Activated naive CD4-positive, alpha-beta T cell treated with anti-CD3 and anti-CD28 coated beads, Interleukin-2, amount 10 ng/mL, durations not matched to agents 7 days and 5 days (primary cell): ENCODE measurements at regions not wholly inside any gene's neighbourhood (a gene's known extent, or its start where the extent isn't known, plus 50 kb on each side); places are given as distances from the start of the nearest gene placed in this dataset.
"Not testable (repeated sequence)": the region's sequence is repeated elsewhere in the genome, so short reads cannot be mapped to it uniquely, and the experiment has no call there.

Source experiments
- CTCF ChIA-PET: fragments of 350-600 bp; sonication (Branson Sonifier 250); formaldehyde crosslinking; loops from one replicate; lab custom pipeline; 2021; ENCODE audit warnings: antibody characterized with exemption; lab: Charles Lee
- DNase-seq: peaks from one replicate; pipeline ENCODE4 v3.0.0-alpha.2; 2020
- H3K27ac Mint-ChIP-seq: one replicate; pipeline ENCODE4 v1.8.0; 2021; ENCODE audit warnings: mild to moderate bottlenecking, moderate library complexity, mixed read lengths
- H3K27me3 Mint-ChIP-seq: one replicate; pipeline ENCODE4 v1.8.0; 2021; ENCODE audit warnings: mild to moderate bottlenecking, mixed read lengths
- H3K36me3 Mint-ChIP-seq: one replicate; pipeline ENCODE4 v1.8.0; 2021; ENCODE audit warnings: mixed read lengths
- H3K4me1 Mint-ChIP-seq: one replicate; pipeline ENCODE4 v1.8.0; 2021; ENCODE audit warnings: mixed read lengths
- H3K4me3 Mint-ChIP-seq: one replicate; pipeline ENCODE4 v1.8.0; 2021; ENCODE audit warnings: mild to moderate bottlenecking, moderate library complexity, mixed read lengths
- H3K9me3 Mint-ChIP-seq: one replicate; pipeline ENCODE4 v1.8.0; 2021; ENCODE audit warnings: mixed read lengths

- CTCF ChIA-PET = no interaction called here
- H3K4me1 Mint-ChIP-seq = no peaks in the 10 kb centered on the region
- DNase-seq = no peak
- no peaks in the 10 kb centered on the region for H3K9me3 Mint-ChIP-seq
- no peaks in the 10 kb centered on the region for H3K27me3 Mint-ChIP-seq
- no peak overlapping the region for H3K27ac Mint-ChIP-seq
- no peak overlapping the region for H3K4me3 Mint-ChIP-seq
- H3K36me3 Mint-ChIP-seq = no peaks in the 10 kb centered on the region
These were observed 56.8 kb upstream of the WDR11 start for GRCh38 chr10:120794390-120794789.

GRCh38 chr10:120798276-120798675 is 52.9 kb upstream of the WDR11 start:
- H3K4me1 Mint-ChIP-seq, DNase-seq, H3K27me3 Mint-ChIP-seq, H3K36me3 Mint-ChIP-seq, H3K9me3 Mint-ChIP-seq, CTCF ChIA-PET, H3K27ac Mint-ChIP-seq, H3K4me3 Mint-ChIP-seq: not testable (repeated sequence)

GRCh38 chr10:120799849-120800248 is 51.3 kb upstream of the WDR11 start:
- Mint-ChIP-seq H3K36me3 (no peaks in the 10 kb centered on the region), H3K27ac (no peak overlapping the region), H3K27me3 (no peaks in the 10 kb centered on the region), H3K9me3 (no peaks in the 10 kb centered on the region), H3K4me1 (no peaks in the 10 kb centered on the region), H3K4me3 (no peak overlapping the region)
- no peak for DNase-seq
- CTCF ChIA-PET = no interaction called here

- CTCF ChIA-PET = no interaction called here
- no peak overlapping the region for H3K27ac Mint-ChIP-seq
- no peaks in the 10 kb centered on the region for H3K27me3 Mint-ChIP-seq
- H3K36me3 Mint-ChIP-seq = no peaks in the 10 kb centered on the region
- DNase-seq = no peak
- H3K9me3 Mint-ChIP-seq = no peaks in the 10 kb centered on the region
- no peak overlapping the region for H3K4me3 Mint-ChIP-seq
- H3K4me1 Mint-ChIP-seq = no peaks in the 10 kb centered on the region
These were observed 50.4 kb upstream of the WDR11 start for GRCh38 chr10:120800528-120801323.
